Activated CD4-positive, alpha-beta T cell treated with anti-CD3 and anti-CD28 coated beads, Interleukin-2, amount 10 ng/mL, durations not matched to agents 24 days and 14 days (primary cell): ENCODE measurements at regions not wholly inside any gene's neighbourhood (a gene's known extent, or its start where the extent isn't known, plus 50 kb on each side); places are given as distances from the start of the nearest gene placed in this dataset.

Experiments used
- DNase-seq: peaks from one replicate; pipeline ENCODE4 v3.0.0; 2022
- H3K27ac Mint-ChIP-seq: one replicate; pipeline ENCODE4 v1.8.0; 2022; ENCODE audit warnings: mild to moderate bottlenecking, mixed read lengths
- H3K27me3 Mint-ChIP-seq: one replicate; pipeline ENCODE4 v1.8.0; 2022; ENCODE audit warnings: mixed read lengths
- H3K36me3 Mint-ChIP-seq: one replicate; pipeline ENCODE4 v1.8.0; 2022; ENCODE audit warnings: low read depth, mild to moderate bottlenecking, mixed read lengths
- H3K4me1 Mint-ChIP-seq: one replicate; pipeline ENCODE4 v1.8.0; 2021; ENCODE audit warnings: mixed read lengths
- H3K4me3 Mint-ChIP-seq: one replicate; pipeline ENCODE4 v1.8.0; 2022; ENCODE audit warnings: mild to moderate bottlenecking, moderate library complexity, mixed read lengths
- H3K9me3 Mint-ChIP-seq: one replicate; pipeline ENCODE4 v1.8.0; 2021; ENCODE audit warnings: mixed read lengths
- intact Hi-C: fragments of 100-400 bp; cut with micrococcal nuclease; formaldehyde crosslinking; loops from one replicate; pipeline ENCODE4 v1.15.1; 2023

GRCh38 chr4:67051000-67051789 lies 494.1 kb downstream of the CENPC start:
- H3K27me3 Mint-ChIP-seq = no peaks in the 10 kb centered on the region
- no peak overlapping the region for H3K27ac Mint-ChIP-seq
- H3K4me1 Mint-ChIP-seq = no peaks in the 10 kb centered on the region
- DNase-seq = no peak
- H3K36me3 Mint-ChIP-seq = no peaks in the 10 kb centered on the region
- H3K4me3 Mint-ChIP-seq = no peak overlapping the region
- intact Hi-C loops = no loop called here
- no peaks in the 10 kb centered on the region for H3K9me3 Mint-ChIP-seq

DNA sequence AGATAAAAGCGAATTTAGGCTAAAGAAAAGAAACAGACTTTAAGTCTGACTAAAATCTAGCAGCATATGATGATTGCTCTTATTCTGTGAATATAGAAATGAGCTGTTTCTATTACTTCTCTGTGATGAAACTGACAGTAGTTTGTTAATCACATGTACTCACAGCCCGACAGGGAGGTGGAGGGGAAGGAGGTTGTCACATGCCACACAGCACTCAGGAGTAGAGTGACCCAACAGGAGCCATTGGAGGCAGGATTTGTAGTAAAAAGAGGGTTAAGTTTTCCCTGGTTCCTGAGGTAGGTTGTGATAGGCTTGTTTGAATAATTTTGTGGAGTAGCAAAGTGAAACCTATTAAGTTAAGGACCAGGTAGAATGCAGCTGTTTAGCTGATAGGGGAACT lies 495.9 kb downstream of the CENPC start:
- H3K27me3 Mint-ChIP-seq = no peaks in the 10 kb centered on the region
- DNase-seq = no peak
- H3K4me1 Mint-ChIP-seq = no peaks in the 10 kb centered on the region
- H3K27ac Mint-ChIP-seq = no peak overlapping the region
- no peak overlapping the region for H3K4me3 Mint-ChIP-seq
- intact Hi-C loops = no loop called here
- H3K36me3 Mint-ChIP-seq = no peaks in the 10 kb centered on the region
- no peaks in the 10 kb centered on the region for H3K9me3 Mint-ChIP-seq

DNA sequence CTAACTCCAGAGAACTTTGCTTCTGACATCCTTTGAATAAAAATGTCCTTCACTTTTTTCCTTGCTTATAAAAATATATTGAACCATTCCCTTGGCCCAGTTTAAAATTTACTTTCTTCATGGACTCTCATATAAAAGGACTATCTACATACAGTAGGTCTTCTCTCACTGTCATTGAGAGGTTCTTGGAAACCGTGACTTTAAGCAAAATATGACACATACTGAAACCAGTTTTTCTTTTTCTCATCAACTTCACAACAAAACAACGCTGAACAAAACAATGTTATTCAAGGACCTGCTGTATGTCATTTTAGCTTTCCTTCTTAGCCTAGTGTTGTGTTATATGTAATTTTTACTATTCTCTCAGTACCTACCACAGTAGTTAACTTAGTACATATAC lies 496.8 kb downstream of the CENPC start:
- H3K36me3 Mint-ChIP-seq = no peaks in the 10 kb centered on the region
- DNase-seq = no peak
- no peaks in the 10 kb centered on the region for H3K4me1 Mint-ChIP-seq
- H3K27ac Mint-ChIP-seq = no peak overlapping the region
- intact Hi-C loops = no loop called here
- H3K27me3 Mint-ChIP-seq = no peaks in the 10 kb centered on the region
- no peak overlapping the region for H3K4me3 Mint-ChIP-seq
- H3K9me3 Mint-ChIP-seq = no peaks in the 10 kb centered on the region

- no peaks in the 10 kb centered on the region for H3K4me1 Mint-ChIP-seq
- H3K9me3 Mint-ChIP-seq = no peaks in the 10 kb centered on the region
- no peaks in the 10 kb centered on the region for H3K36me3 Mint-ChIP-seq
- intact Hi-C loops = no loop called here
- no peak for DNase-seq
- no peaks in the 10 kb centered on the region for H3K27me3 Mint-ChIP-seq
- H3K4me3 Mint-ChIP-seq = no peak overlapping the region
- no peak overlapping the region for H3K27ac Mint-ChIP-seq
These were observed 505.0 kb downstream of the CENPC start for GRCh38 chr4:67040315-67040714.

- Mint-ChIP-seq H3K36me3 (no peaks in the 10 kb centered on the region), H3K4me3 (no peak overlapping the region), H3K27me3 (no peaks in the 10 kb centered on the region), H3K4me1 (no peaks in the 10 kb centered on the region), H3K27ac (no peak overlapping the region), H3K9me3 (no peaks in the 10 kb centered on the region)
- intact Hi-C loops = no loop called here
- DNase-seq = no peak
These were observed 507.1 kb downstream of the CENPC start for GRCh38 chr4:67038228-67038566.

DNA sequence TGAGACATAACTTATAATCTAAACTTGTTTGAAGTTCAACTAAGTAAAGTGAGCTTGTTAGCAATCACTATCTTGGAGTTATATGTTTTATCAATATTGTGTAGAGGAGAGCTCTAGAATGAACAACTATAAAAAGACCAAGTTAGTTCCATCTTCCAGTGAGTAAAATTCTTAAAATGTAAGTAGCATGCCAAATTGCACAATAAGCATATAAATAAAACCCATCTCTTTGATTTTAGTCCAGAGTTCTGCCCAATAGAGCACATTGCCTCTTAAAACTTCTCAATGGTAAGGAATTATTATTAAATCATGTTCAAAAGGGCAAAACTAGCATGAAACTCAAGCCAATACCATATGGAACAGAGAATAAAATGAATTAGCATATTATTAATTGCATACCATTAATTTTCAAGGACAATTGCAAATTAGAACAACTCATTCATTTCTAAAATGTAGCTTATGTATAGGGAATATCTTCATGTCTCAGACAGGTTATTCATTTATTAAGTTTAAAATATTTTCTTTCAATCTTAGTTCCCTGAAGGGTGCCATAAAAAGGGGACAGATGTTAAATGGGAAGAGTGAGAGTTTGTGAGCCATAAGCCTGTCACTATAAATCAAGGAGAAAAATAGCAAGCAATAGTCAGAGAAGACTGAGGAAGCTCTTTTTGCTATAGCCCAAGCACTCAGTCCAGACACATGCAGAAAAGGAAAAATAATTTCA lies 507.6 kb downstream of the CENPC start:
- Mint-ChIP-seq H3K27ac (no peak overlapping the region), H3K4me1 (no peaks in the 10 kb centered on the region), H3K9me3 (no peaks in the 10 kb centered on the region), H3K36me3 (no peaks in the 10 kb centered on the region), H3K4me3 (no peak overlapping the region), H3K27me3 (no peaks in the 10 kb centered on the region)
- intact Hi-C loops = no loop called here
- DNase-seq = no peak

- Mint-ChIP-seq H3K27me3 (no peaks in the 10 kb centered on the region), H3K4me3 (no peak overlapping the region), H3K27ac (no peak overlapping the region), H3K4me1 (no peaks in the 10 kb centered on the region), H3K36me3 (no peaks in the 10 kb centered on the region), H3K9me3 (no peaks in the 10 kb centered on the region)
- no peak for DNase-seq
- intact Hi-C loops = no loop called here
These were observed 508.5 kb downstream of the CENPC start for GRCh38 chr4:67036791-67037190.

DNA sequence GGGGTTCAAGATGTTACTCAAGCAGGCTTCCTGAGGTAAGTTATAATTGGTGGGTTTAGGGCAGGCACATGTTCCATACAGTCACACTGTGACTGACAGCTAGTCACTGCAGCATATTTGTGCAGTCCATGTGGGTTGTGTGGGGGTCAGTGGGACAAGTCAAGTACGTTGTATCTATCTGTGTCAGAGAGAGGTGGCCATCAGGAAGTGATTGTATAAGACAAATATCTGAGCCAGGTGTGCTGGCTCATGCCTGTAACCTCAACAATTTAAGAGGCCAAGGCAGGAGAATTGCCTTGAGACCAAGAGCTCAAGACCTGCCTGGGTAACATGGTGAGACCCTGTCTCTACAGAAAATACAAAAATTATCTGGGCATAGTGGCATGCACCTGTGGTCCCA lies 509.3 kb downstream of the CENPC start:
- intact Hi-C loops = no loop called here
- H3K27me3 Mint-ChIP-seq = no peaks in the 10 kb centered on the region
- no peak overlapping the region for H3K27ac Mint-ChIP-seq
- no peak for DNase-seq
- no peaks in the 10 kb centered on the region for H3K4me1 Mint-ChIP-seq
- H3K4me3 Mint-ChIP-seq = no peak overlapping the region
- H3K9me3 Mint-ChIP-seq = no peaks in the 10 kb centered on the region
- no peaks in the 10 kb centered on the region for H3K36me3 Mint-ChIP-seq

GRCh38 chr4:67035501-67035900 lies 509.8 kb downstream of the CENPC start:
- H3K27me3 Mint-ChIP-seq = no peaks in the 10 kb centered on the region
- no peaks in the 10 kb centered on the region for H3K36me3 Mint-ChIP-seq
- H3K4me3 Mint-ChIP-seq = no peak overlapping the region
- H3K27ac Mint-ChIP-seq = no peak overlapping the region
- no peaks in the 10 kb centered on the region for H3K9me3 Mint-ChIP-seq
- no peak for DNase-seq
- intact Hi-C loops = no loop called here
- H3K4me1 Mint-ChIP-seq = no peaks in the 10 kb centered on the region

DNA sequence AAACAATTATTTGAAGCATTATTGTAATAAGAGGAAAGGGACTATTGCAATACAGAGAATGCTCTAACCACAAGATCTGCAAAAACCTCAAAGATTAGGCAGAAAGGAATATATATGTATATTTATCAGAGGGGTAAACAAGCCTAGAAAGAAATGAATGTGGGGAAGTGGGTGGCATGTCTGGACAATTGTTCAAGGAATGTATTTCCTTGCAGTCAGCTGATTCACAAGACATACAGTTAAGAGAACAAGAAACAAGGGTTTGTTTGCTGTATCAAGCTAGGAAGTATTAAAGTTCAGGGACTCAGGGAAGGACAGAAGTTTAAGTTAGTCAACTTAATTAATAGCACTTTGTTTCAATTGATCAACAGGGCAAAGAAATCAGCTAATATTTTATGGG lies 514.7 kb downstream of the CENPC start:
- Mint-ChIP-seq H3K4me1 (no peaks in the 10 kb centered on the region), H3K27me3 (no peaks in the 10 kb centered on the region), H3K9me3 (no peaks in the 10 kb centered on the region), H3K4me3 (no peak overlapping the region), H3K27ac (no peak overlapping the region), H3K36me3 (no peaks in the 10 kb centered on the region)
- DNase-seq = no peak
- intact Hi-C loops = no loop called here

GRCh38 chr4:67020438-67020797 lies 524.9 kb downstream of the CENPC start:
- no peak for DNase-seq
- Mint-ChIP-seq H3K27ac (no peak overlapping the region), H3K4me3 (no peak overlapping the region), H3K36me3 (no peaks in the 10 kb centered on the region), H3K27me3 (no peaks in the 10 kb centered on the region), H3K4me1 (no peaks in the 10 kb centered on the region), H3K9me3 (no peaks in the 10 kb centered on the region)
- intact Hi-C loops = no loop called here

DNA sequence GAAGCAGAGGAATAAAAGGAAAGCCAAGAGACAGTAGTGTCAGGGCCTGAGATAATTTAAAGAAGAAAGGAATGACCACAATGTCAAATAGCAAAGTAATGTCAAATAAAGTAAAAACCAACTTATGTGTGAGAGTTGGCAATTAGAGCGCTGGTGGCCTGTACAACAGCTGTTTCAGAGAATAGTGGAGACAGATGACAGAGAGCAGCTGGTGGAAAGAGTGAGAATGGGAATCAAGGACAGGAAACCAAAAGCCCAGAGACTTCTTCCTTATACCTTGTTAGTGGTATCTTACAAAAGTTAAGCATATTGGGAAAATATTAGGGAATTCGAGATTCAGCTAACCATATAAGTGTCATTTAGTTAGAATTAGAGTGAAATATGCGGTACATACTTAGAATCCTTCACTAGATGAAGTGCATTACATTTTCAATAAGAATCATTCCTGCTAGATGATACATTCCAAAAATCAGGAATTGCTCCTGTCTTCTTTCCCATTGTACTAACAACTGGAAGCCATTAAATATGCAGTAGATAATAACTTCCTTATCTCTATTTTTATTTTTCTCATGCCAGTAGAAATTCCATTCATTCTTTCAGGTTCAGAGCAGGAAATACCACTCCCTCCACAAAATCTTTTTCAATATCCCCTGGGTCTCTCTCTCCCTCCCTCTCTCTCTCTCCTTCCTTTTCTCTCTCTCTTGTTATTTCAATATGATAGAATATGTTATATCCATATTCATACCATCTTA lies 525.4 kb downstream of the CENPC start:
- Mint-ChIP-seq H3K36me3 (no peaks in the 10 kb centered on the region), H3K4me3 (no peak overlapping the region), H3K4me1 (no peaks in the 10 kb centered on the region), H3K27me3 (no peaks in the 10 kb centered on the region), H3K27ac (no peak overlapping the region), H3K9me3 (no peaks in the 10 kb centered on the region)
- DNase-seq = no peak
- intact Hi-C loops = no loop called here

DNA sequence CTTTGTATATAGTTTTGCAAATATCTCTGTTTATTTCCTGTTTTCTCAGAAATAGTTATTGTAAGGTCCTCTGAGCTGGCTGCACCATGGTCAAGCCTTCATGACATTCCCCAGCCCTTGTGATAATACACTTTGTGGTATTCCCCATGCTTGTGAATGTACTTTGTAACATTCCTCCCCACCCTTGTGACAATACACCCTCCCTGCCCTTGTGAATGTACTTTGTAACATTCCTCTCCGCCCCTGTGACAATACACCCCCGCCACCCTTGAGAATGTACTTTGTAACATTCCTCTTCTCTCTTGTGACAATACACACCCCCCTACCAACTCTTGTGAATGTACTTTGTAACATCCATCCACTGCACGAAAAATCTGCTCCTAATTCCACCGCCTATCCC lies 530.7 kb downstream of the CENPC start:
- Mint-ChIP-seq H3K9me3 (no peaks in the 10 kb centered on the region), H3K4me1 (no peaks in the 10 kb centered on the region), H3K4me3 (no peak overlapping the region), H3K27me3 (no peaks in the 10 kb centered on the region), H3K36me3 (no peaks in the 10 kb centered on the region), H3K27ac (no peak overlapping the region)
- DNase-seq = no peak
- intact Hi-C loops = no loop called here

DNA sequence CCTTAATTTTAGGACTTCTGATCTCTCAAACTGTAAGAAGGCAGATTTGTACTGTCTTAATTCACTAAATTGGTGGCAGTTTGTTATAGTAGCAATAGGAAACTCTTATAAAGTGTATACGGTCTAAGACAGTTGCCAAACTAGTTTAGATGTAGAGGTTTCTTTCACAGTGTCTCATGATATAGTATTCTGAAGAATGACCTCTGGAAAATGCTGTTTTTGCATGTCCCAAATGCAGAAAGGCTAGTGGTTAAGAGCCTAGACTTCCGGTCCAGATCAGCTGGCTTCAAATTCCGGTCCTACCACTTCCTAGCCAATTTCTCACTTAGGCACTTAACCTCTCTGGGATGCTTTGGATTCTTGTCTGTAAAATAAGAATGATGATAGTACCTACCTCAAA lies 538.5 kb downstream of the CENPC start:
- Mint-ChIP-seq H3K27me3 (no peaks in the 10 kb centered on the region), H3K4me1 (no peaks in the 10 kb centered on the region), H3K4me3 (no peak overlapping the region), H3K36me3 (no peaks in the 10 kb centered on the region), H3K9me3 (no peaks in the 10 kb centered on the region), H3K27ac (no peak overlapping the region)
- no peak for DNase-seq
- intact Hi-C loops = no loop called here
